ENCODE measurements at regions not wholly inside any gene's neighbourhood (a gene's known extent, or its start where the extent isn't known, plus 50 kb on each side); places are given as distances from the start of the nearest gene placed in this dataset.
A peak's percentile ranks its signal among the peaks of the same experiment; 100 is the strongest.

- TF ChIP-seq TCF12 (IDR thresholded peaks at IDR 0.05; ENCODE audit: low read depth) (no peak), TAF1 (IDR thresholded peaks at IDR 0.05; ENCODE audit: low read depth) (no peak), CREB1 (IDR thresholded peaks at IDR 0.05; ENCODE audit: low read depth) (no peak), TEAD4 (IDR thresholded peaks at IDR 0.05) (no peak), REST (IDR thresholded peaks at IDR 0.05; ENCODE audit: low read depth) (no peak), EGR1 (IDR thresholded peaks at IDR 0.05) (no peak)
Measured at GRCh38 chr1:189659731-189660130, 817.9 kb downstream of the BRINP3 start.

GRCh38 chr1:189662190-189662589, 815.5 kb downstream of the BRINP3 start:
- TF ChIP-seq RAD21 (IDR thresholded peaks at IDR 0.05; ENCODE audit: low read depth): no peak
- TF ChIP-seq MAX (IDR thresholded peaks at IDR 0.05): no peak
- no peak for TF ChIP-seq FOXM1 (IDR thresholded peaks at IDR 0.05; ENCODE audit: borderline replicate concordance, low read depth)
- TF ChIP-seq EGR1 (IDR thresholded peaks at IDR 0.05): no peak
- TF ChIP-seq TEAD4 (IDR thresholded peaks at IDR 0.05): no peak
- no peak for TF ChIP-seq YY1 (IDR thresholded peaks at IDR 0.05; ENCODE audit: low read depth)
- no peak for TF ChIP-seq CREB1 (IDR thresholded peaks at IDR 0.05; ENCODE audit: low read depth)
- no peak for TF ChIP-seq TAF1 (IDR thresholded peaks at IDR 0.05; ENCODE audit: low read depth)
- TF ChIP-seq CEBPB (IDR thresholded peaks at IDR 0.05): no peak
- no peak for TF ChIP-seq NFIC (IDR thresholded peaks at IDR 0.05)

- no peak for TF ChIP-seq FOXM1 (IDR thresholded peaks at IDR 0.05; ENCODE audit: borderline replicate concordance, low read depth)
- TF ChIP-seq MAX (IDR thresholded peaks at IDR 0.05): no peak
- no peak for TF ChIP-seq CREB1 (IDR thresholded peaks at IDR 0.05; ENCODE audit: low read depth)
- TF ChIP-seq CEBPB (IDR thresholded peaks at IDR 0.05): no peak
- TF ChIP-seq TAF1 (IDR thresholded peaks at IDR 0.05; ENCODE audit: low read depth): no peak
- TF ChIP-seq TEAD4 (IDR thresholded peaks at IDR 0.05): no peak
- TF ChIP-seq TCF12 (IDR thresholded peaks at IDR 0.05; ENCODE audit: low read depth): no peak
- no peak for TF ChIP-seq NFIC (IDR thresholded peaks at IDR 0.05)
- TF ChIP-seq REST (IDR thresholded peaks at IDR 0.05; ENCODE audit: low read depth): no peak
- no peak for TF ChIP-seq USF1 (IDR thresholded peaks at IDR 0.05)
- no peak for TF ChIP-seq EGR1 (IDR thresholded peaks at IDR 0.05)
- TF ChIP-seq RAD21 (IDR thresholded peaks at IDR 0.05; ENCODE audit: low read depth): no peak
- TF ChIP-seq EP300 (IDR thresholded peaks at IDR 0.05; ENCODE audit: borderline replicate concordance): no peak
- TF ChIP-seq YY1 (IDR thresholded peaks at IDR 0.05; ENCODE audit: low read depth): no peak
- no peak for TF ChIP-seq ZBTB7A (IDR thresholded peaks at IDR 0.05; ENCODE audit: low read depth)
Measured at GRCh38 chr1:189669846-189670245, 807.8 kb downstream of the BRINP3 start.

- TF ChIP-seq FOXM1 (IDR thresholded peaks at IDR 0.05; ENCODE audit: borderline replicate concordance, low read depth): no peak
- TF ChIP-seq RAD21 (IDR thresholded peaks at IDR 0.05; ENCODE audit: low read depth): peak; percentile 19; the same call in 1 of the 2 replicates
Measured at GRCh38 chr1:189673217-189673616, 804.4 kb downstream of the BRINP3 start.

GRCh38 chr1:189675712-189676244, 801.9 kb downstream of the BRINP3 start:
- TF ChIP-seq EGR1 (IDR thresholded peaks at IDR 0.05) (no peak), REST (IDR thresholded peaks at IDR 0.05; ENCODE audit: low read depth) (no peak), ZBTB7A (IDR thresholded peaks at IDR 0.05; ENCODE audit: low read depth) (no peak), EP300 (IDR thresholded peaks at IDR 0.05; ENCODE audit: borderline replicate concordance) (no peak), TAF1 (IDR thresholded peaks at IDR 0.05; ENCODE audit: low read depth) (no peak), RAD21 (IDR thresholded peaks at IDR 0.05; ENCODE audit: low read depth) (no peak), FOXM1 (IDR thresholded peaks at IDR 0.05; ENCODE audit: borderline replicate concordance, low read depth) (no peak), YY1 (IDR thresholded peaks at IDR 0.05; ENCODE audit: low read depth) (no peak), CREB1 (IDR thresholded peaks at IDR 0.05; ENCODE audit: low read depth) (no peak), MAX (IDR thresholded peaks at IDR 0.05) (no peak), TCF12 (IDR thresholded peaks at IDR 0.05; ENCODE audit: low read depth) (no peak), NFIC (IDR thresholded peaks at IDR 0.05) (no peak), TEAD4 (IDR thresholded peaks at IDR 0.05) (no peak), CEBPB (IDR thresholded peaks at IDR 0.05) (no peak)
